Esophagus squamous epithelium (tissue), 4 donors: ENCODE measurements at regions not wholly inside any gene's neighbourhood (a gene's known extent, or its start where the extent isn't known, plus 50 kb on each side); places are given as distances from the start of the nearest gene placed in this dataset.

Source experiments
- POLR2A ChIP-seq, 4 donors: fragments of 450-650 bp; IDR thresholded peaks; one replicate each; pipeline ENCODE4 v1.6.1; 2017; ENCODE audit warnings: antibody characterized with exemption in 4 of 4, mild to moderate bottlenecking in 4 of 4, moderate library complexity in 3 of 4
- TF ChIP-seq, protein P1 (sequence below), 6 experiments: fragments of 450-650 bp in 4 of 6; fragments of 200-600 bp in 2 of 6; sonication (generic) in 2 of 6; IDR thresholded peaks; one replicate each; pipeline ENCODE4 v1.5.1; 2016 to 2019; ENCODE audit warnings: antibody characterized with exemption in 6 of 6, mild to moderate bottlenecking in 4 of 6, moderate library complexity in 4 of 6

DNA sequence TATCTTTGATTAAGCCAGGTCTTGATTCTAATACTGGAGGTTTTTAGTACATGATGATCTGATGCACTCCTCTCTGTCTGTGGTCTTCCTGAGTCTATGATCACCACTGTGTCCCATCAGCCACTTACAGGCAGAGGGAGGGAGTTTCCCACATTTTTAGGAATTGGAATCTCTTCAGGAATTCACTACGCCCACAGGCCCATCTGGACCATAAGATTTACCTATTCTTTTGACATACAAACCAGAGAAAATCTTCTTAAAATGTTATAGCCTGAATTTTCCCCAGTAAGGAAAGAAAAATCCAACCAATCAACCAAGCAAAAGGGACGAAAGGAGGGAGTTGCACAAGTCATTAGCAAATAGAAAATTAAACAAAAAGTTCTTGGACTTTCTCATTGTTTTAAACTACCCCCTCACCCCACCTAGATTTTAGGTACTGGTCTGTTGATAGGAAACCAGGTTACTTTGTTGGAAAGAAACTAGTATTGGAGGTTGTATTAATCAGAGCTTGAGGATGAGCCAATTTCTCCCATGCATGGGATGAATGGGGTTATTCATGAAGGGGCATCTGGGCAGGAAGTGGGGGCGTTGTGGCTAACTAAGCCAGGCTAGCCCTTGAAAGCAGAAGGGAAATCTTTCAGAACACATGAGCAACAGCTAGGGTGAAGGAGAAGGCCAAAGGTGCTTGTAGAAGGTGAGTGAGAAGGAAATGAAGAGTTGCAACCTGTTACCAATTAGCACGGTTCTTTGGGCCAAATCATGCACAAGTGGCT lies 328.2 kb upstream of the MEX3C start:
- TF ChIP-seq, protein P1, sequence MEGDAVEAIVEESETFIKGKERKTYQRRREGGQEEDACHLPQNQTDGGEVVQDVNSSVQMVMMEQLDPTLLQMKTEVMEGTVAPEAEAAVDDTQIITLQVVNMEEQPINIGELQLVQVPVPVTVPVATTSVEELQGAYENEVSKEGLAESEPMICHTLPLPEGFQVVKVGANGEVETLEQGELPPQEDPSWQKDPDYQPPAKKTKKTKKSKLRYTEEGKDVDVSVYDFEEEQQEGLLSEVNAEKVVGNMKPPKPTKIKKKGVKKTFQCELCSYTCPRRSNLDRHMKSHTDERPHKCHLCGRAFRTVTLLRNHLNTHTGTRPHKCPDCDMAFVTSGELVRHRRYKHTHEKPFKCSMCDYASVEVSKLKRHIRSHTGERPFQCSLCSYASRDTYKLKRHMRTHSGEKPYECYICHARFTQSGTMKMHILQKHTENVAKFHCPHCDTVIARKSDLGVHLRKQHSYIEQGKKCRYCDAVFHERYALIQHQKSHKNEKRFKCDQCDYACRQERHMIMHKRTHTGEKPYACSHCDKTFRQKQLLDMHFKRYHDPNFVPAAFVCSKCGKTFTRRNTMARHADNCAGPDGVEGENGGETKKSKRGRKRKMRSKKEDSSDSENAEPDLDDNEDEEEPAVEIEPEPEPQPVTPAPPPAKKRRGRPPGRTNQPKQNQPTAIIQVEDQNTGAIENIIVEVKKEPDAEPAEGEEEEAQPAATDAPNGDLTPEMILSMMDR (IDR thresholded peaks at IDR 0.05): no peak
- no peak for TF ChIP-seq POLR2A (IDR thresholded peaks at IDR 0.05)
